ENCODE measurements at regions not wholly inside any gene's neighbourhood (a gene's known extent, or its start where the extent isn't known, plus 50 kb on each side); places are given as distances from the start of the nearest gene placed in this dataset.
"Not testable (repeated sequence)": the region's sequence is repeated elsewhere in the genome, so short reads cannot be mapped to it uniquely, and the experiment has no call there.

GRCh38 chr1:224019866-224020265 lies 94.0 kb upstream of the FBXO28 start:
- H3K9me3 Mint-ChIP-seq; H3K36me3 Mint-ChIP-seq (ENCODE audit: low read depth); H3K27me3 Mint-ChIP-seq (ENCODE audit: low read depth): not testable (repeated sequence)

GRCh38 chr1:224015782-224016181 lies 98.1 kb upstream of the FBXO28 start:
- H3K4me1 Mint-ChIP-seq (ENCODE audit: low read depth); DNase-seq (ENCODE audit: low spot score); H3K27me3 Mint-ChIP-seq (ENCODE audit: low read depth); intact Hi-C loops (cut with micrococcal nuclease); H3K36me3 Mint-ChIP-seq (ENCODE audit: low read depth); H3K9me3 Mint-ChIP-seq; H3K27ac Mint-ChIP-seq; H3K4me3 Mint-ChIP-seq (ENCODE audit: low read depth): not testable (repeated sequence)

More at GRCh38 chr1:224019866-224020265, 94.0 kb upstream of the FBXO28 start:
- intact Hi-C loops (cut with micrococcal nuclease); H3K27ac Mint-ChIP-seq; H3K4me3 Mint-ChIP-seq (ENCODE audit: low read depth); DNase-seq (ENCODE audit: low spot score); H3K4me1 Mint-ChIP-seq (ENCODE audit: low read depth): not testable (repeated sequence)

DNA sequence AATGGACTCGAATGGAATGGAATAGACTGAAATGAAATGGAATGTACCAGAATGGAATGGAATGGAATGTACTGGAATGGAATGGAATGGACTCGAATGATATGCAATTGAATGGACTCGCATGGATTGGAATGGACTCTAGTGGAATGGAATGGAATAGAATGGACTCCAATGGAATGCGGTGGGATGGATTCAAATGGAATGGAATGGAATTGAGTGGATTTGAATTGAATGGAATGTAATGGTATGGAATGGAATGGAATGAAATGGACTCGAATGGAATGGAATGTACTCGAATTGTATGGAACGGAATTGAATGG lies 99.6 kb upstream of the FBXO28 start:
- DNase-seq (ENCODE audit: low spot score): no peak
- no peaks in the 10 kb centered on the region for H3K9me3 Mint-ChIP-seq
- H3K4me1 Mint-ChIP-seq (ENCODE audit: low read depth): no peaks in the 10 kb centered on the region
- no peaks in the 10 kb centered on the region for H3K27me3 Mint-ChIP-seq (ENCODE audit: low read depth)
- peaks cover 9% of the 10 kb centered on the region for H3K36me3 Mint-ChIP-seq (ENCODE audit: low read depth)
- no peak overlapping the region for H3K27ac Mint-ChIP-seq
- H3K4me3 Mint-ChIP-seq (ENCODE audit: low read depth): no peak overlapping the region
- intact Hi-C loops (cut with micrococcal nuclease): no loop called here

GRCh38 chr1:224013626-224014329 lies 100.1 kb upstream of the FBXO28 start:
- H3K9me3 Mint-ChIP-seq; intact Hi-C loops (cut with micrococcal nuclease); H3K27ac Mint-ChIP-seq; H3K27me3 Mint-ChIP-seq (ENCODE audit: low read depth); DNase-seq (ENCODE audit: low spot score); H3K4me1 Mint-ChIP-seq (ENCODE audit: low read depth); H3K4me3 Mint-ChIP-seq (ENCODE audit: low read depth): not testable (repeated sequence)
- H3K36me3 Mint-ChIP-seq (ENCODE audit: low read depth): peaks cover 10% of the 10 kb centered on the region

- intact Hi-C loops (cut with micrococcal nuclease): not testable (repeated sequence)
Observed at GRCh38 chr1:224012807-224013434, 101.0 kb upstream of the FBXO28 start.

GRCh38 chr1:224012162-224012561 lies 101.7 kb upstream of the FBXO28 start:
- H3K4me3 Mint-ChIP-seq (ENCODE audit: low read depth); H3K4me1 Mint-ChIP-seq (ENCODE audit: low read depth); DNase-seq (ENCODE audit: low spot score); H3K27ac Mint-ChIP-seq; H3K27me3 Mint-ChIP-seq (ENCODE audit: low read depth); intact Hi-C loops (cut with micrococcal nuclease); H3K9me3 Mint-ChIP-seq: not testable (repeated sequence)
- H3K36me3 Mint-ChIP-seq (ENCODE audit: low read depth): peaks cover 24% of the 10 kb centered on the region

More at GRCh38 chr1:224012807-224013434, 101.0 kb upstream of the FBXO28 start:
- DNase-seq (ENCODE audit: low spot score); H3K4me1 Mint-ChIP-seq (ENCODE audit: low read depth); H3K9me3 Mint-ChIP-seq; H3K27ac Mint-ChIP-seq; H3K4me3 Mint-ChIP-seq (ENCODE audit: low read depth); H3K27me3 Mint-ChIP-seq (ENCODE audit: low read depth): not testable (repeated sequence)
- peaks cover 18% of the 10 kb centered on the region for H3K36me3 Mint-ChIP-seq (ENCODE audit: low read depth)

GRCh38 chr1:224011751-224012150 lies 102.2 kb upstream of the FBXO28 start:
- H3K27me3 Mint-ChIP-seq (ENCODE audit: low read depth); H3K4me3 Mint-ChIP-seq (ENCODE audit: low read depth); H3K4me1 Mint-ChIP-seq (ENCODE audit: low read depth); intact Hi-C loops (cut with micrococcal nuclease); H3K27ac Mint-ChIP-seq; H3K9me3 Mint-ChIP-seq; DNase-seq (ENCODE audit: low spot score): not testable (repeated sequence)
- H3K36me3 Mint-ChIP-seq (ENCODE audit: low read depth): peaks cover 26% of the 10 kb centered on the region

DNA sequence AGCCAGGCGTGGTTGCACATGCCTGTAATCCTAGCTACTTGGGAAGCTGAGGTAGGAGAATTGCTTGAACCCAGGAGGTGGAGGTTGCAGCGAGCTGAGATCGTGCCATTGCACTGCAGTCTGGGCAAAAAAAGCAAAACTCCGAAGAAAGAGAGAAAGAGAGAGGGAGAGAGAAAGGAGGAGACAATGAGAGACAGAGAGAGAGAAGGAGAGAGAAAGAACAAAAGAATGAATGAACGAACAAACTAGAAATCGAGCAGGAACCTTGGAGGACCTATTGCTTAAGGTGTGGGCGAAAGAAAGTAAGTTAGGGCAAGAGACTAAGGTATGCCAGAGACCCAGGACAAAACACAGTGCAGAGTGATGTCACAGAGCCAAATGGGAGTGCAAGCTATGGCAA lies 102.8 kb upstream of the FBXO28 start:
- H3K4me3 Mint-ChIP-seq (ENCODE audit: low read depth): not testable (repeated sequence)

GRCh38 chr1:224005973-224006372 lies 107.9 kb upstream of the FBXO28 start:
- H3K9me3 Mint-ChIP-seq; H3K4me1 Mint-ChIP-seq (ENCODE audit: low read depth); DNase-seq (ENCODE audit: low spot score); H3K27me3 Mint-ChIP-seq (ENCODE audit: low read depth); intact Hi-C loops (cut with micrococcal nuclease); H3K27ac Mint-ChIP-seq; H3K4me3 Mint-ChIP-seq (ENCODE audit: low read depth): not testable (repeated sequence)
- peaks cover 37% of the 10 kb centered on the region for H3K36me3 Mint-ChIP-seq (ENCODE audit: low read depth)

More for the DNA sequence above, 102.8 kb upstream of the FBXO28 start:
- H3K36me3 Mint-ChIP-seq (ENCODE audit: low read depth): peaks cover 28% of the 10 kb centered on the region
- H3K27me3 Mint-ChIP-seq (ENCODE audit: low read depth); H3K9me3 Mint-ChIP-seq; DNase-seq (ENCODE audit: low spot score); intact Hi-C loops (cut with micrococcal nuclease); H3K4me1 Mint-ChIP-seq (ENCODE audit: low read depth); H3K27ac Mint-ChIP-seq: not testable (repeated sequence)

DNA sequence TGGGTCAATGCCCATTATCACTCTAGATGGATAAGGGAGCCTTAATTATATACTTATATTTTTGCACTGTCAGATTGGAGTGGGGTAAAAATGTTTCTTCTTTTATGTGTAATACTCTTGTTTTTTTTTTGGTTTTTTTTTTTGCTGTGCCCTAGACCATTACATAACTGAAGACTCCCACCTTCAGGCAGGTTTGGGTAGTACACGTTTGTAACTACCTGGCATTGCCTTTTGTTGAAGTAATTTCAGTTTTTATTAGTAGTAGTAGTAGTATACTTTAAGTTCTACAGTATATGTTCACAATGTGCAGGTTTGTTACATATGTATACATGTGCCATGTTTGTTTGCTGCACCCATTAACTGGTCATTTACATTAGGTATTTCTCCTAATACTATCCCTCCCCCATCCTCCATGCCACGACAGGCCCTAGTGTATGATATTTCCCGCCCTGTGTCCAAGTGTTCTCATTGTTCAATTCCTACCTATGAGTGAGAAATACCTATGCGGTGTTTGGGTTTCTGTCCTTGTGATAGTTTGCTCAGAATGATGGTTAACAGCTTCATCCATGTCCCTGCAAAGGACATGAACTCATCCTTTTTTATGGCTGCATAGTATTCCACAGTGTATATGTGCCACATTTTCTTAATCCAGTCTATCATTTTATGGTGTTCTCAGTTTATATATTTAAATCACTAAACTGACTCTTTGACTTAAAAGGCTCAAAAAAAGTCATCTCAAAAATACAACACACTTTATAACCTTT lies 109.2 kb upstream of the FBXO28 start:
- H3K27me3 Mint-ChIP-seq (ENCODE audit: low read depth); intact Hi-C loops (cut with micrococcal nuclease); H3K4me1 Mint-ChIP-seq (ENCODE audit: low read depth); H3K4me3 Mint-ChIP-seq (ENCODE audit: low read depth); H3K9me3 Mint-ChIP-seq; H3K27ac Mint-ChIP-seq: not testable (repeated sequence)
- peaks cover 32% of the 10 kb centered on the region for H3K36me3 Mint-ChIP-seq (ENCODE audit: low read depth)
- peak; percentile 20 for DNase-seq (ENCODE audit: low spot score)

GRCh38 chr1:224003896-224004295 lies 110.0 kb upstream of the FBXO28 start:
- intact Hi-C loops (cut with micrococcal nuclease); H3K4me1 Mint-ChIP-seq (ENCODE audit: low read depth); DNase-seq (ENCODE audit: low spot score); H3K27ac Mint-ChIP-seq; H3K27me3 Mint-ChIP-seq (ENCODE audit: low read depth); H3K4me3 Mint-ChIP-seq (ENCODE audit: low read depth); H3K9me3 Mint-ChIP-seq: not testable (repeated sequence)
- peaks cover 32% of the 10 kb centered on the region for H3K36me3 Mint-ChIP-seq (ENCODE audit: low read depth)

GRCh38 chr1:224001757-224002156 lies 112.2 kb upstream of the FBXO28 start:
- DNase-seq (ENCODE audit: low spot score); H3K4me3 Mint-ChIP-seq (ENCODE audit: low read depth); H3K9me3 Mint-ChIP-seq; H3K27ac Mint-ChIP-seq; H3K27me3 Mint-ChIP-seq (ENCODE audit: low read depth); intact Hi-C loops (cut with micrococcal nuclease): not testable (repeated sequence)
- peaks cover 11% of the 10 kb centered on the region for H3K4me1 Mint-ChIP-seq (ENCODE audit: low read depth)
- H3K36me3 Mint-ChIP-seq (ENCODE audit: low read depth): peaks cover 23% of the 10 kb centered on the region

DNA sequence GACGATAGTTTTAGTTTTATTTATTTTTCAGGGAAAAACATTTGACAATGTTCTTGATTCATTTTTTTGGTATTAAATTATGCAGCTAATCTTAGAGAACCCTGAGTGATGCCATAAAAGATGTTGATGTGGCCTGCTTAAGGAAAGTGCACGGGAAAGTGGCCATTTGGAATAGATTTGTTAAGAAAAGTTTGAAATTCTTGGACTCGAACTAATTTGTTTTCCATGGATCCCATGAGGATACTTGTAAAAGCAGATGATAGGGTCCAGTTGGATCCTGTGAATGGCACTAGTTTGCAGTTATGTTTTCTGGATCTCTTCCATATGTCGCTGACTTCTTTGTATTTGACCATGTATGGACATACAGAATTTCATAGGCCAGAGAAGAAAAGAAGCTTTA lies 114.2 kb upstream of the FBXO28 start:
- H3K27me3 Mint-ChIP-seq (ENCODE audit: low read depth); intact Hi-C loops (cut with micrococcal nuclease); DNase-seq (ENCODE audit: low spot score); H3K4me3 Mint-ChIP-seq (ENCODE audit: low read depth); H3K27ac Mint-ChIP-seq; H3K9me3 Mint-ChIP-seq: not testable (repeated sequence)
- Mint-ChIP-seq H3K4me1 (ENCODE audit: low read depth) (peaks cover 12% of the 10 kb centered on the region), H3K36me3 (ENCODE audit: low read depth) (peaks cover 14% of the 10 kb centered on the region)

Measured in activated T-helper 2 cell treated with anti-CD3 and anti-CD28 coated beads, Interferon-gamma antibody, Interleukin-2, Interleukin-4, amounts not matched to agents 10 μg/mL and 5 μg/mL and 100 μg/mL, durations not matched to agents 14 hours and 24 hours and 36 hours (primary cell).